ENCODE measurements at regions not wholly inside any gene's neighbourhood (a gene's known extent, or its start where the extent isn't known, plus 50 kb on each side); places are given as distances from the start of the nearest gene placed in this dataset.

- 23% methylated on average over 2 of the region's 2 CpGs for WGBS (ENCODE audit: insufficient coverage, insufficient replicate concordance, low lambda C conversion rate, missing lambda C conversion rate)
- BruUV-seq (replicated peaks), result no TSS peak
- Histone ChIP-seq H3K4me1 (ENCODE audit: control insufficient read depth, insufficient read depth, low read length) (0 out of 2 replicates have a peak, but pooled peaks cover 3% of the 10 kb centered on the region), H3K79me2 (ENCODE audit: control insufficient read depth, insufficient read depth, low read length) (no peaks in the 10 kb centered on the region), H3K4me2 (ENCODE audit: control insufficient read depth, insufficient read depth) (no peak overlapping the region), H3K9ac (ENCODE audit: control insufficient read depth, insufficient read depth, low read length) (no peak overlapping the region), H2AFZ (ENCODE audit: control insufficient read depth, low read depth, low read length) (no peak overlapping the region), H4K20me1 (ENCODE audit: control insufficient read depth, insufficient read depth) (no peaks in the 10 kb centered on the region), H3K27me3 (replicated peaks in 1 of 2; ENCODE audit: control insufficient read depth in 2 of 2, insufficient read depth in 2 of 2, low read length in 1 of 2) (no peaks in the 10 kb centered on the region), H3K36me3 (ENCODE audit: control insufficient read depth in 2 of 2, insufficient read depth in 2 of 2, low read length in 1 of 2) (no peaks in the 10 kb centered on the region), H3K4me3 (no peak overlapping the region), H3K27ac (ENCODE audit: control insufficient read depth, insufficient read depth) (no peak overlapping the region), H3K9me3 (replicated peaks; ENCODE audit: control insufficient read depth, insufficient read depth, low read length) (no peaks in the 10 kb centered on the region)
- no peak for FAIRE-seq
- POLR2A ChIA-PET, result interaction anchor here (0.5 to 0.6 kb wide), 2 partner anchors 134 to 1126 kb away, joined by 4 to 7 read pairs; no protein-coding TSS in a partner anchor
- CTCF ChIA-PET, result interaction anchor here (0.6 to 1.6 kb wide), 4 partner anchors 24 to 243 kb away, joined by 3 to 5 read pairs (median 3); no protein-coding TSS in a partner anchor
- in situ Hi-C loops (cut with MboI) (no loop called here), intact Hi-C loops (cut with micrococcal nuclease; ENCODE audit: unreplicated experiment) (no loop called here)
- RAD21 ChIA-PET (ENCODE audit: unreplicated experiment), result no interaction called here
- DNase-seq (ENCODE audit: low read depth, low spot score), result no peak
- SMC1A ChIA-PET (ENCODE audit: uncharacterized antibody, unreplicated experiment), result interaction anchor here (1.0 kb wide), 1 partner anchor 132 kb away, joined by 3 read pairs; no protein-coding TSS in a partner anchor
- no peak for ATAC-seq
- TF ChIP-seq SIX5 (IDR thresholded peaks at IDR 0.05; ENCODE audit: low read depth, low read length, severe bottlenecking), result no peak
- TF ChIP-seq ZBTB40 (IDR thresholded peaks at IDR 0.05; ENCODE audit: borderline replicate concordance), result no peak
- TF ChIP-seq ZNF622 (IDR thresholded peaks at IDR 0.05), result no peak
- no peak for TF ChIP-seq NFXL1 (IDR thresholded peaks at IDR 0.05; ENCODE audit: borderline replicate concordance)
- no peak for TF ChIP-seq REST (IDR thresholded peaks at IDR 0.05; ENCODE audit: low read depth, low read length)
- TF ChIP-seq BMI1 (IDR thresholded peaks at IDR 0.05; ENCODE audit: borderline replicate concordance), result no peak
- TF ChIP-seq ZBTB11 (CRISPR knock-in tag; IDR thresholded peaks at IDR 0.05), result no peak
- no peak for TF ChIP-seq ASH2L (IDR thresholded peaks at IDR 0.05; ENCODE audit: borderline replicate concordance, low read depth)
- TF ChIP-seq TBL1XR1 (IDR thresholded peaks at IDR 0.05; ENCODE audit: low read depth, low read length), result no peak
Measured at GRCh38 chr3:150252462-150252861, 155.6 kb upstream of the TSC22D2 start.
